Midbrain (tissue), 1 donor: ENCODE measurements at regions not wholly inside any gene's neighbourhood (a gene's known extent, or its start where the extent isn't known, plus 50 kb on each side); places are given as distances from the start of the nearest gene placed in this dataset.

ENCODE experiments used
- DNase-seq: peaks from one replicate; lab custom pipeline; 2025; lab: John Stamatoyannopoulos, UW

GRCh38 chr6:169965657-169966311 lies 214.4 kb downstream of the ERMARD start:
- DNase-seq, result no peak

GRCh38 chr6:169965239-169965638 lies 213.8 kb downstream of the ERMARD start:
- no peak for DNase-seq

- no peak for DNase-seq
Observed at GRCh38 chr6:169964486-169965180, 213.2 kb downstream of the ERMARD start.

DNA sequence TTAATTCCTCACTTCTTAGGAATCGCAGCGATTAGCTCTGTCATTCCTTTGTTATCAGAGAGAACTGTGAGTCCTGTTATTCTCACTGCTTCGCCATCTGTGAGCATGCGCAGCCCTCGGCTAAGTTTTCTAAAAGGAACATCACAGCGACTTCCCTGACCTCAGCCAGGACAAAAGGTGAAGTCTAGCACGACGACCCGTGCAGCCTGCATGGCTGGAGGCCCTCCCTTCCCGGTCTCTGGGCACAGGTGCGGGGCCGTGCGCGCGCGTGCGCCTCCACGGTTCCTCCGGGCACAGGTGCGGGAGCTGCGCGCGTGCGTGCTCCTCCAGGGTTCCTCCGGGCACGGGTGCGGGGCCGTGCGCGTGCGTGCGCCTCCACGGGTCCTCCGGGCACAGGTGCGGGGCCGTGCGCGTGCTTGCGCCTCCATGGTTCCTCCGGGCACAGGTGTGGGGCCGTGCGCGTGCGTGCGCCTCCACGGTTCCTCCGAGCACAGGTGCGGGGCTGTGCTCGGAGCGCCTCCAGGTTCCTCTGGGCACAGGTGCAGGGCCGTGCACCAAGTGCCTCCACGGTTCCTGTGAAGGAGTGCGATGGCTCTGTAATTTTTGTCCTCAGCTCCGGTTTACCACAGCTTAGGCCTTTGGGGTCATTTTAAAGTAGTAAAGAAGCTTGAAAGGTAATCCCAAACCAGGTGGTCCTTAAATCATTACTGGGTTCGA lies 212.3 kb downstream of the ERMARD start:
- DNase-seq, result no peak

DNA sequence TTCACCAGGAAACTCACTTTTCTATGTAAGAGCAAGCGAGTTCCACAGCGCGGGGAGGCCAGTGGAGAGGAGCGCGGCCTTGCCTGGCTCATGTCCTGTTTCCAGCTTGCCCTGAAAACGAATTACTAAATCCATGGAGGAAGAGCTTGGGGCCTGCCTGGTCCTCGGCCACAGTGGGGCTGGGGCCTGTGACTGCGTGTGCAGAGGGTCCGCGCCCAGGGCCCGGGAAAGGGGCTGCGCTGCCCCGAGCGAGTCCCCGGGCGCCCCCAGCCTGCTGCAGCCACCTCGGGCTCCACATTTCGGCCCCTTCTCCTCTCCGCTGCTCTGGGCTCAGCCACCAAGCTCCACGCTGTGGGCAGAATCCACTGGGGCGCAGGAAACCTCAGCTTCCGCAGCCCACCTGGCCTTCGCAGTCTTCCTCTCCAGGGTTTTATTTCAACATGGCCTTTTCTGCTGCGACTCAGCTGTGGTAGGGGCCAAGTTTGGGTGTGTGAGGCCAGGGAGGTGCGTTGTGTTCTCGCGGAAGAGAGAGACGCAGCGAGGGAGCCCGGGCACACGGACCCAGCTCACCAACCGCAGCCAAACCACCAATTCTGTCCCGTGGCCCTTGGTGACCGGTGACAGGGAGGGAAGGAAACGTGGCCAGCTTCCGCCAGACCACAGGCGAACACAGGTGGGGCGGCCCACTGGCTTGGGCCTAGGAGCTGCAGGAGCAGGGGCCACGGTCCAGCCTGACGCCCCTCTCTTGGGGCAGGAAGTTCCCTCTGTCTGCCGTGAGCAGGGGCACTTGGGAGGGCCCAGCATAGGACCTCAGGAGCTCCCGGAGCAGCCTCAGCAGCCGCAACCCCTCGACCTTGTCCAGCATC lies 211.4 kb downstream of the ERMARD start:
- no peak for DNase-seq

DNA sequence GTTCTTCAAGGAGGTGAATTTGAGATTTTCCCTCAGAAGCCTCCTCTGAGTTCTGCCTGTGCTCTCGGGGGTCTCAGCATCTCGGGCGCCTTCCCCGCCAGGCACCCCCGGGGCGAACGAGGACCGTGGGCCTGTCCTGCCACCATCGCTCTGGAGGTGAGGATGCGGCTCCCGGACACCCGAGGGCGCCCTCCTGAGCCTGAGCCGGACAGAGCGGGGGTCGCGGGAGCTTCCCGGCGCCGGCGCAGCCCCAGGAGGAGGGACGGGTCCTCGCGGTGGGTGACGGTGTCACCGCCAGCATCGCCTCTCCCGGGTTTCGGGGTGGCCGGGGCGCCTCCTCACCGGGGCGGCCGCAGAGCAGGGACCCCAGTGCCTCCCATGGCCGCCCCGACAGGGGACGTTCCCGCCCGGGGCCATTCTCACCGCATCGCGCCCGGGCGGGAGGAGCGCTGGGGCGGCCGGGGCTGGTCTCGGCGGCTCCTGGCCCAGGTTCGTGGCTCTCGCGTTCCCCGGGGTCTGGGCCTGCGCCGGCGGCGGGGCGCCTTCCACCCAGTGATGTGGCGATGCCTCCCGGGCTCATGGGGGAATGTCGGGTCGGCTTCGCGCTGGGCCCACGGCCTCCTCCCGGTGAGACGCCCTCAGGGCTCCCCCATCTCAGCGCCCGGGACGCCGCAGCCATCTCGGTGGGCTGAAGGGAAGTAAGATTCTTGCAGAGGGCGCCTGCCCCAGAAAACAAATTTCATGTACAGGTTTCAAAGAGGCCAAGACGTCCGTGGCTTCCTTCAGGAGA lies 210.5 kb downstream of the ERMARD start:
- peak; percentile 10 for DNase-seq

- DNase-seq, result no peak
Observed at GRCh38 chr6:169960886-169961611, 209.6 kb downstream of the ERMARD start.

DNA sequence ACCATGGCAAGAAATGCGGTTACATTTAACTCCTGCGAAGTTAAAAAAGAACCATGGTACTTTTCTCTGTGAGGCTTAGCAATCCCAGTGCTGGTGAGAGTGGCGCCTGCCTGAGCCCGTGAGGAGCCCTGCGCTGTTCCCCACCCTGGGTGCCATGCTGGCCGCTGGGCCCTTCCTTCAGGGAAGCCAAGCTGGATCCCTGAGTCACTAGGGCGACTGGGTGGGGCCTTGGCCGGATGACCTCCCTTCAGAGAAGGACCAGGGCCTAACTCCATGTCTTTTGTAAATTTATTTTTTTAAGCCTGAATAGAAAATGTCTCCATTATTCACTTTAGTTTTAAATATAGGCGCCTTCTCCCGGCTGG lies 209.1 kb downstream of the ERMARD start:
- no peak for DNase-seq

DNA sequence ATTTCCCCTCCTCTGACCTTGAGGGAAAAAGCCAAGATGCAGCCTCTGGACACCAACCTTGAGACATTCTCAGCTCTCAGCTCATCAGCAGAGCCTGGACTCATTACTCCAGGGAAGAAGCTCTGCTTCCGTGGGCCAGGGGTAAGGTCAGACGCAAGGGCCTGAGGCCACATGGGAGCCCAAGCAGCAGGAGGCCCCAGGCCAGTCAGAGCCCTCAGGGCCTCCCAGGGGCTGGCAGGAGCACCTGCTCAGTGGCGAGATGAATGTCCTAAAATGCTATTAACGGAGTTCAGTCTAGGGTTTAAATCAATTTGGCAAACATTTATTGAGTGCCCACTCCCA lies 208.6 kb downstream of the ERMARD start:
- no peak for DNase-seq

GRCh38 chr6:169959136-169960002 lies 207.9 kb downstream of the ERMARD start:
- DNase-seq, result no peak

DNA sequence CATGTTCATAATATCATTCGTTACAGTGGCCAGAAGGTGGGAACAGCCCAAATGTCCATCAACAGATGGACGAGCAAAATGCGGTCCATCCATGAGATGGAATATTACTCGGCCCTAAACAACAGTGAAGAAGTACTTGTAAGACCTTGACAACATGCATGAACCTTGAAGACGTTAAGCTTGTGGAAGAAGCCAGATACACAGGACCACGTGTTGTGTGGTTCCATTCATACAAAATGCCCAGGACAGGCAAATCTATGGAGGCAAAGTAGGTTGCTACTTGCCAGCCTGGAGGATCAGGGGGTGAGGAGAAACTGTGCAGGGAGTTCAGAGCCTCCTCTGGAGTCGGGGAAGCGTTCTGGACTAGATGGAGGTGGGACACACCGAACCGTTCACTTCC lies 207.1 kb downstream of the ERMARD start:
- no peak for DNase-seq

GRCh38 chr6:169957351-169957963 lies 206.0 kb downstream of the ERMARD start:
- DNase-seq, result no peak

DNA sequence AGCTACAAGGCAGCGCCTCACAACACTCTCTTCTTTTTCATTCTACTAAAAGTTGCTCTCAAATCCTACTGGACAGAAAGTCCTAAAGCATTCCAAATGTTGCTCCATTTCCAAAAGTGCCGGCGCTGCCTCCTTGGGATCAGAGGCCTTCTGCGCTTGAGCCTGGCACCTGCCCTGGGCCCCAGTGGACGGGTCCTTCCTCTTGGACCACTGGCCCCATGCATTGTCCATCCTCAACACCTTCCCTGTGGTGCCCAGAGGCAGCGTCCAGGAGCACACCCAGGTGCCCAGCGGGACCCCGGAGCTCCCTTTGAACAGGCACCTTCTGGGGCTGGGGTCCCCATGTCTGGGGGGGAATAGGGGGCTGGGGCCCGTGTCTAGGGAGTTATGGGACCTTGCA lies 205.2 kb downstream of the ERMARD start:
- no peak for DNase-seq

- DNase-seq, result no peak
Observed at GRCh38 chr6:169955731-169956437, 204.5 kb downstream of the ERMARD start.

GRCh38 chr6:169954977-169955376 lies 203.6 kb downstream of the ERMARD start:
- DNase-seq, result no peak

DNA sequence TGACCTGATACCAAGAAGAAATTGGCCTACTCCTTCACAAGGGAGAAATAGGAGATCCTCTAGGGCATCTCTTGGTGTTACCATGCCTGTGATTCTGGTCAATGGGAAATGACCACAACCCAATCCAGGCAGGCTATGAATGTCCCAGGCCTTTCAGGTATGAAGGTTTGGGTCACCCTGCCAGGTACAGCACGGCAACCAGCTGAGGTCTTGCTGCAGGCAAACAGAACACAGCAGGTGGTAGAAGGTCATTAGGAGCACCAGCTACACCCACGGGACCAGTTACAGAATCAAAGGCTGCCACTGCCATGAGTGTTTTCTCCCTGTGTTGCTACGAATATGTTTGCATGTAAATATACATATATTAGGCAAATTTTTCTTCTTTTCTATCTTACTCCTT lies 202.3 kb downstream of the ERMARD start:
- no peak for DNase-seq

DNA sequence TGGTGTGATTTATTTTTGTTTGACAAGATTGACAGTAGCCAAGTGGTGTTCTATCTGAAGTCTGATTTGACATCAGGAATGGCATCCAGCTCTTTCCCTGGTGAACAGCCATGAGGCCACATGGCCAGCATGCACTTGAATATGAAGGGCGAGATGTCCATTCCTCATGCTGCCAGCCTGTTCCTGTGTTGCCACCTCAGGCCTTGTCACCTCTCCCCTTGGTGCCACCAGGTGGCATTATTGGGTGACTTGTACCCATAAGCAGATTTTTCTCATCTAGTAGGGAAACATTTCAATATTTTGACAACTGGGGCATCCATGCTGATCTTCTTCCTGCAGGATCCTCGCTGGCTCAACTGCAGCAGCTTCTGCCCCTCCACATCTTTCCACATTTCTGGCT lies 199.1 kb downstream of the ERMARD start:
- no peak for DNase-seq

GRCh38 chr6:169949511-169950097 lies 198.2 kb downstream of the ERMARD start:
- no peak for DNase-seq
